GM12891 (cell line): ENCODE measurements at regions not wholly inside any gene's neighbourhood (a gene's known extent, or its start where the extent isn't known, plus 50 kb on each side); places are given as distances from the start of the nearest gene placed in this dataset.

Experiments
- POLR2A ChIP-seq: IDR thresholded peaks from 2 replicates; pipeline ENCODE4 v1.6.1; 2011; ENCODE audit warnings: low read depth, low read length, control low read depth
- POLR2AphosphoS5 ChIP-seq: IDR thresholded peaks from 2 replicates; pipeline ENCODE4 v1.6.1; 2011; ENCODE audit warnings: low read depth, low read length, control low read depth
- SPI1 ChIP-seq: IDR thresholded peaks from 2 replicates; pipeline ENCODE4 v1.6.1; 2011; ENCODE audit warnings: low read depth, low read length, control low read depth

DNA sequence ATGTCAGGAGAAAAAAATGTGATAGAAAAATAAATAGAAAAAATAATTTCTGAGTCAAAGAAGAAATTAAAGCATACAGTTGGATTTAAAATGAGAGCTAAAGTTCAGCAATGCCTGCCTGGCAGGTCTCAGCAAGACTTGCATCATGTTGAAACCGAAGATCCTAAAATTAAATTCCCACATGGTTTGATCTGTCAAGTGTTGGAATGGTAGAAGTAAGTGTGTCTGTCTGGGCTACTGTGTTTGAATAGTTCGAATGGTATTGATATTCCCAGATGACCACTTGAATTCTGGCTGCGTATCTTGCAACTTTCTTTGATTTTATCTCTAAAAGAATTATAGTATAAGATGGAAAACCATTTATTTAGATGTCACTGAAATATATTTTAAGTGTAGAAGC, 1349.6 kb downstream of the EPHA7 start:
- TF ChIP-seq POLR2A (no peak), POLR2AphosphoS5 (no peak), SPI1 (no peak)
